Body of pancreas (tissue), 4 donors: ENCODE measurements at regions not wholly inside any gene's neighbourhood (a gene's known extent, or its start where the extent isn't known, plus 50 kb on each side); places are given as distances from the start of the nearest gene placed in this dataset.

Experiments
- CTCF ChIP-seq, 7 experiments: fragments of 450-650 bp in 4 of 7; fragments of 200-600 bp in 3 of 7; sonication (generic) in 3 of 7; IDR thresholded peaks; one replicate each; pipeline ENCODE4 v1.5.1; 2016 to 2019; ENCODE audit warnings: antibody characterized with exemption in 7 of 7
- POLR2A ChIP-seq, 3 donors: fragments of 450-650 bp; IDR thresholded peaks; one replicate each; pipeline ENCODE4 v1.6.1; 2016; ENCODE audit warnings: antibody characterized with exemption in 3 of 3, mild to moderate bottlenecking in 2 of 3

GRCh38 chr9:31314241-31314640 is 1070.2 kb upstream of the ACO1 start:
- TF ChIP-seq CTCF (IDR thresholded peaks at IDR 0.05) (no peak), POLR2A (IDR thresholded peaks at IDR 0.05) (no peak)
